Daoy (cell line): ENCODE measurements at regions not wholly inside any gene's neighbourhood (a gene's known extent, or its start where the extent isn't known, plus 50 kb on each side); places are given as distances from the start of the nearest gene placed in this dataset.
"Not testable (repeated sequence)": the region's sequence is repeated elsewhere in the genome, so short reads cannot be mapped to it uniquely, and the experiment has no call there.

Experiments used
- DNase-seq: peaks from one replicate; pipeline ENCODE4 v3.0.0-alpha.2; 2015; ENCODE audit warnings: low read depth

GRCh38 chrX:96430756-96431455 lies 253.7 kb upstream of the DIAPH2 start:
- DNase-seq: no peak

GRCh38 chrX:96432647-96433046 lies 252.0 kb upstream of the DIAPH2 start:
- no peak for DNase-seq

- no peak for DNase-seq
These were observed 251.1 kb upstream of the DIAPH2 start for GRCh38 chrX:96433409-96434077.

GRCh38 chrX:96435378-96436035 lies 249.1 kb upstream of the DIAPH2 start:
- DNase-seq: no peak

- no peak for DNase-seq
These were observed 248.5 kb upstream of the DIAPH2 start for GRCh38 chrX:96436105-96436504.

GRCh38 chrX:96438803-96439202 lies 245.8 kb upstream of the DIAPH2 start:
- no peak for DNase-seq

GRCh38 chrX:96440941-96441340 lies 243.7 kb upstream of the DIAPH2 start:
- DNase-seq: no peak

- no peak for DNase-seq
These were observed 239.0 kb upstream of the DIAPH2 start for GRCh38 chrX:96445531-96446065.

GRCh38 chrX:96446524-96446923 lies 238.1 kb upstream of the DIAPH2 start:
- DNase-seq: no peak

- DNase-seq: no peak
These were observed 237.5 kb upstream of the DIAPH2 start for GRCh38 chrX:96447161-96447560.

- DNase-seq: no peak
These were observed 235.5 kb upstream of the DIAPH2 start for GRCh38 chrX:96449191-96449590.

- no peak for DNase-seq
These were observed 234.7 kb upstream of the DIAPH2 start for GRCh38 chrX:96449896-96450295.

GRCh38 chrX:96453139-96453538 lies 231.5 kb upstream of the DIAPH2 start:
- DNase-seq: no peak

GRCh38 chrX:96455078-96455477 lies 229.6 kb upstream of the DIAPH2 start:
- no peak for DNase-seq

GRCh38 chrX:96464880-96465558 lies 219.6 kb upstream of the DIAPH2 start:
- DNase-seq: no peak

GRCh38 chrX:96474029-96474740 lies 210.5 kb upstream of the DIAPH2 start:
- DNase-seq: no peak

GRCh38 chrX:96474741-96475125 lies 209.9 kb upstream of the DIAPH2 start:
- DNase-seq: no peak

GRCh38 chrX:96480081-96480480 lies 204.6 kb upstream of the DIAPH2 start:
- no peak for DNase-seq

- no peak for DNase-seq
These were observed 202.8 kb upstream of the DIAPH2 start for GRCh38 chrX:96481831-96482230.

- DNase-seq: no peak
These were observed 200.9 kb upstream of the DIAPH2 start for GRCh38 chrX:96483647-96484160.

- DNase-seq: not testable (repeated sequence)
These were observed 198.0 kb upstream of the DIAPH2 start for GRCh38 chrX:96486687-96487086.
